WERI-Rb-1 (cell line): ENCODE measurements at regions not wholly inside any gene's neighbourhood (a gene's known extent, or its start where the extent isn't known, plus 50 kb on each side); places are given as distances from the start of the nearest gene placed in this dataset.

Experiments
- DNase-seq: peaks from one replicate; pipeline ENCODE4 v3.0.0-alpha.2; 2020
- H3K27ac ChIP-seq: fragments of 250-450 bp; sonication (Bioruptor Pico); 2 replicates; pipeline ENCODE4 v1.5.1; 2020; ENCODE audit warnings: mild to moderate bottlenecking, moderate library complexity
- H3K27me3 ChIP-seq: fragments of 250-450 bp; sonication (Bioruptor Pico); 2 replicates; pipeline ENCODE4 v1.5.1; 2021; ENCODE audit warnings: mild to moderate bottlenecking, low read depth, moderate library complexity; ENCODE audit not compliant: insufficient read depth, severe bottlenecking
- H3K36me3 ChIP-seq: fragments of 250-450 bp; sonication (Bioruptor Pico); 2 replicates; pipeline ENCODE4 v1.5.1; 2020; ENCODE audit warnings: mild to moderate bottlenecking, moderate library complexity
- H3K4me3 ChIP-seq: 2 replicates; pipeline ENCODE4 v1.5.1; 2011; ENCODE audit warnings: low read depth, mild to moderate bottlenecking, control low read depth, low read length
- H3K9me3 ChIP-seq: fragments of 250-450 bp; sonication (Bioruptor Pico); 2 replicates; pipeline ENCODE4 v1.5.1; 2021; ENCODE audit warnings: mild to moderate bottlenecking, moderate library complexity; ENCODE audit not compliant: severe bottlenecking
- CTCF ChIP-seq: IDR thresholded peaks from 2 replicates; pipeline ENCODE4 v1.5.1; 2011; ENCODE audit warnings: low read depth, mild to moderate bottlenecking, control low read depth, inconsistent platforms, low read length

- Histone ChIP-seq H3K9me3 (no peaks in the 10 kb centered on the region), H3K4me3 (no peak overlapping the region), H3K27me3 (no peaks in the 10 kb centered on the region), H3K27ac (no peak overlapping the region), H3K36me3 (no peaks in the 10 kb centered on the region)
- no peak for TF ChIP-seq CTCF
- no peak for DNase-seq
Observed at GRCh38 chr12:118649765-118650585, 273.6 kb downstream of the SUDS3 start.

GRCh38 chr12:118650586-118650960 is 274.2 kb downstream of the SUDS3 start:
- Histone ChIP-seq H3K9me3 (no peaks in the 10 kb centered on the region), H3K27ac (no peak overlapping the region), H3K36me3 (no peaks in the 10 kb centered on the region), H3K27me3 (no peaks in the 10 kb centered on the region), H3K4me3 (no peak overlapping the region)
- no peak for TF ChIP-seq CTCF
- no peak for DNase-seq

- Histone ChIP-seq H3K4me3 (no peak overlapping the region), H3K27me3 (no peaks in the 10 kb centered on the region), H3K9me3 (no peaks in the 10 kb centered on the region), H3K27ac (no peak overlapping the region), H3K36me3 (no peaks in the 10 kb centered on the region)
- no peak for DNase-seq
- no peak for TF ChIP-seq CTCF
Observed at GRCh38 chr12:118651487-118651886, 275.1 kb downstream of the SUDS3 start.

- H3K27me3 ChIP-seq = no peaks in the 10 kb centered on the region
- H3K27ac ChIP-seq = no peak overlapping the region
- H3K36me3 ChIP-seq = no peaks in the 10 kb centered on the region
- H3K9me3 ChIP-seq = peaks cover 3% of the 10 kb centered on the region
- no peak for TF ChIP-seq CTCF
- H3K4me3 ChIP-seq = no peak overlapping the region
- no peak for DNase-seq
Observed at GRCh38 chr12:118655588-118655987, 279.2 kb downstream of the SUDS3 start.

GRCh38 chr12:118680356-118680963 is 300.9 kb upstream of the SRRM4 start:
- H3K27me3 ChIP-seq = no peaks in the 10 kb centered on the region
- TF ChIP-seq CTCF = no peak
- H3K4me3 ChIP-seq = no peak overlapping the region
- H3K36me3 ChIP-seq = no peaks in the 10 kb centered on the region
- no peak for DNase-seq
- no peak overlapping the region for H3K27ac ChIP-seq
- peaks cover 3% of the 10 kb centered on the region for H3K9me3 ChIP-seq
